ENCODE measurements at regions not wholly inside any gene's neighbourhood (a gene's known extent, or its start where the extent isn't known, plus 50 kb on each side); places are given as distances from the start of the nearest gene placed in this dataset.
A peak's percentile ranks its signal among the peaks of the same experiment; 100 is the strongest.

DNA sequence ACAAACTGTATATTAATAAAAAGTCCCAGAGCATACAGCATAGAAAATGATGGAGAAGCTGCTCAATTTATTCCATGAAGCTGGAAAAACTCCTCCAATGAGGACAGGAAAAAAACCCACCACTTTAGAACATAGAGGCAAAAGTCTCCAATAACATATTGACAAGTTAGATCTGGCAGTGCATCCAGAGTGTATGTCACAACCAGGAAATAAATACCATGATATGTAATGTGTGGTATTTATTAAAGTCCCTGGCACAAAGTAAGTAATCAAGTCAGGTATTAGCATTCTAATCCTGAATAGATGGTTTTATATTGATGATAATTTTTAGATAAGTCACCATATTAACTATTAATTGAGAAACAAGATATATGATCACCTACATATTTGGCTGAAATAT is 427.3 kb upstream of the HS6ST1 start:
- Mint-ChIP-seq H3K27ac (no peak overlapping the region), H3K27me3 (no peaks in the 10 kb centered on the region), H3K9me3 (no peaks in the 10 kb centered on the region), H3K4me1 (no peaks in the 10 kb centered on the region), H3K4me3 (no peak overlapping the region), H3K36me3 (no peaks in the 10 kb centered on the region)
- H3K4me3 ChIP-seq (ENCODE audit: low read depth, low read length): no peak overlapping the region
- no peak overlapping the region for H3K27ac ChIP-seq (ENCODE audit: insufficient read depth, low read length, poor library complexity, severe bottlenecking)
- ATAC-seq (ENCODE audit: low read depth in 2 of 2) (no peak), DNase-seq (no peak)
- H3K36me3 ChIP-seq (ENCODE audit: control insufficient read depth, insufficient read depth, low read length): no peaks in the 10 kb centered on the region
- no peaks in the 10 kb centered on the region for H3K27me3 ChIP-seq (ENCODE audit: control insufficient read depth, insufficient read depth, low read length)
- H3K9me3 ChIP-seq (ENCODE audit: control insufficient read depth in 2 of 2, low read length in 2 of 2): no peaks in the 10 kb centered on the region
- no peaks in the 10 kb centered on the region for H3K4me1 ChIP-seq (ENCODE audit: control insufficient read depth, insufficient read depth, low read length, poor library complexity, severe bottlenecking)

- H3K4me3 Mint-ChIP-seq: no peak overlapping the region
- DNase-seq (no peak), ATAC-seq (ENCODE audit: low read depth in 2 of 2) (no peak)
These were observed 427.7 kb upstream of the HS6ST1 start for GRCh38 chr2:128746356-128746755.

GRCh38 chr2:128748336-128748735 is 429.7 kb upstream of the HS6ST1 start:
- ATAC-seq (ENCODE audit: low read depth in 2 of 2) (no peak), DNase-seq (no peak)
- Histone ChIP-seq H3K27me3 (ENCODE audit: control insufficient read depth, insufficient read depth, low read length) (no peaks in the 10 kb centered on the region), H3K4me1 (ENCODE audit: control insufficient read depth, insufficient read depth, low read length, poor library complexity, severe bottlenecking) (no peaks in the 10 kb centered on the region), H3K4me3 (ENCODE audit: low read depth, low read length) (no peak overlapping the region), H3K36me3 (ENCODE audit: control insufficient read depth, insufficient read depth, low read length) (no peaks in the 10 kb centered on the region), H3K9me3 (ENCODE audit: control insufficient read depth in 2 of 2, low read length in 2 of 2) (no peaks in the 10 kb centered on the region), H3K27ac (ENCODE audit: insufficient read depth, low read length, poor library complexity, severe bottlenecking) (no peak overlapping the region)
- peak overlapping the region in 1 of 3 donors; percentile 62 for H3K27ac Mint-ChIP-seq
- H3K27me3 Mint-ChIP-seq: peaks cover 4% of the 10 kb centered on the region
- H3K36me3 Mint-ChIP-seq: no peaks in the 10 kb centered on the region
- H3K9me3 Mint-ChIP-seq: no peaks in the 10 kb centered on the region
- no peak overlapping the region for H3K4me3 Mint-ChIP-seq
- H3K4me1 Mint-ChIP-seq: no peaks in the 10 kb centered on the region

More at GRCh38 chr2:128746356-128746755, 427.7 kb upstream of the HS6ST1 start:
- H3K9me3 ChIP-seq (ENCODE audit: control insufficient read depth in 2 of 2, low read length in 2 of 2): no peaks in the 10 kb centered on the region
- no peaks in the 10 kb centered on the region for H3K4me1 ChIP-seq (ENCODE audit: control insufficient read depth, insufficient read depth, low read length, poor library complexity, severe bottlenecking)
- H3K36me3 ChIP-seq (ENCODE audit: control insufficient read depth, insufficient read depth, low read length): no peaks in the 10 kb centered on the region
- Mint-ChIP-seq H3K27ac (no peak overlapping the region), H3K36me3 (no peaks in the 10 kb centered on the region), H3K9me3 (no peaks in the 10 kb centered on the region), H3K27me3 (no peaks in the 10 kb centered on the region), H3K4me1 (no peaks in the 10 kb centered on the region)
- H3K27me3 ChIP-seq (ENCODE audit: control insufficient read depth, insufficient read depth, low read length): no peaks in the 10 kb centered on the region
- H3K27ac ChIP-seq (ENCODE audit: insufficient read depth, low read length, poor library complexity, severe bottlenecking): no peak overlapping the region
- H3K4me3 ChIP-seq (ENCODE audit: low read depth, low read length): no peak overlapping the region

GRCh38 chr2:128748835-128749605 is 430.4 kb upstream of the HS6ST1 start:
- H3K4me1 ChIP-seq (ENCODE audit: control insufficient read depth, insufficient read depth, low read length, poor library complexity, severe bottlenecking): no peaks in the 10 kb centered on the region
- peaks cover 7% of the 10 kb centered on the region for H3K27me3 Mint-ChIP-seq
- no peak overlapping the region for H3K27ac Mint-ChIP-seq
- no peak overlapping the region for H3K4me3 Mint-ChIP-seq
- no peaks in the 10 kb centered on the region for H3K27me3 ChIP-seq (ENCODE audit: control insufficient read depth, insufficient read depth, low read length)
- no peaks in the 10 kb centered on the region for H3K4me1 Mint-ChIP-seq
- H3K36me3 Mint-ChIP-seq: no peaks in the 10 kb centered on the region
- DNase-seq: no peak
- no peak overlapping the region for H3K27ac ChIP-seq (ENCODE audit: insufficient read depth, low read length, poor library complexity, severe bottlenecking)
- H3K4me3 ChIP-seq (ENCODE audit: low read depth, low read length): no peak overlapping the region
- no peak for ATAC-seq (ENCODE audit: low read depth in 2 of 2)
- no peaks in the 10 kb centered on the region for H3K9me3 ChIP-seq (ENCODE audit: control insufficient read depth in 2 of 2, low read length in 2 of 2)
- no peaks in the 10 kb centered on the region for H3K36me3 ChIP-seq (ENCODE audit: control insufficient read depth, insufficient read depth, low read length)
- no peaks in the 10 kb centered on the region for H3K9me3 Mint-ChIP-seq

GRCh38 chr2:128750328-128751165 is 431.9 kb upstream of the HS6ST1 start:
- no peaks in the 10 kb centered on the region for H3K27me3 ChIP-seq (ENCODE audit: control insufficient read depth, insufficient read depth, low read length)
- no peaks in the 10 kb centered on the region for H3K4me1 ChIP-seq (ENCODE audit: control insufficient read depth, insufficient read depth, low read length, poor library complexity, severe bottlenecking)
- H3K4me3 ChIP-seq (ENCODE audit: low read depth, low read length): no peak overlapping the region
- no peak overlapping the region for H3K27ac ChIP-seq (ENCODE audit: insufficient read depth, low read length, poor library complexity, severe bottlenecking)
- H3K9me3 ChIP-seq (ENCODE audit: control insufficient read depth in 2 of 2, low read length in 2 of 2): no peaks in the 10 kb centered on the region
- peaks cover 0 to 2% (median 0%) of the 10 kb centered on the region in 4 donors for H3K4me1 Mint-ChIP-seq
- ATAC-seq (ENCODE audit: low read depth in 2 of 2) (peak in 1 of 2 donors; percentile 11), DNase-seq (no peak)
- no peak overlapping the region for H3K4me3 Mint-ChIP-seq
- H3K9me3 Mint-ChIP-seq: no peaks in the 10 kb centered on the region
- no peaks in the 10 kb centered on the region for H3K36me3 Mint-ChIP-seq
- no peak overlapping the region for H3K27ac Mint-ChIP-seq
- H3K36me3 ChIP-seq (ENCODE audit: control insufficient read depth, insufficient read depth, low read length): no peaks in the 10 kb centered on the region
- peaks cover 7% of the 10 kb centered on the region for H3K27me3 Mint-ChIP-seq

- no peaks in the 10 kb centered on the region for H3K27me3 ChIP-seq (ENCODE audit: control insufficient read depth, insufficient read depth, low read length)
- Mint-ChIP-seq H3K9me3 (no peaks in the 10 kb centered on the region), H3K27me3 (peaks cover 7% of the 10 kb centered on the region), H3K36me3 (no peaks in the 10 kb centered on the region), H3K4me1 (peaks cover 0 to 2% (median 0%) of the 10 kb centered on the region in 4 donors), H3K27ac (no peak overlapping the region), H3K4me3 (peak overlapping the region in 1 of 4 donors; percentile 74)
- no peaks in the 10 kb centered on the region for H3K36me3 ChIP-seq (ENCODE audit: control insufficient read depth, insufficient read depth, low read length)
- no peaks in the 10 kb centered on the region for H3K4me1 ChIP-seq (ENCODE audit: control insufficient read depth, insufficient read depth, low read length, poor library complexity, severe bottlenecking)
- no peak overlapping the region for H3K4me3 ChIP-seq (ENCODE audit: low read depth, low read length)
- no peak overlapping the region for H3K27ac ChIP-seq (ENCODE audit: insufficient read depth, low read length, poor library complexity, severe bottlenecking)
- ATAC-seq (ENCODE audit: low read depth in 2 of 2) (no peak), DNase-seq (no peak)
- H3K9me3 ChIP-seq (ENCODE audit: control insufficient read depth in 2 of 2, low read length in 2 of 2): no peaks in the 10 kb centered on the region
These were observed 433.1 kb upstream of the HS6ST1 start for GRCh38 chr2:128751746-128752145.

- no peaks in the 10 kb centered on the region for H3K36me3 ChIP-seq (ENCODE audit: control insufficient read depth, insufficient read depth, low read length)
- H3K27me3 Mint-ChIP-seq: peaks cover 7% of the 10 kb centered on the region
- peaks cover 0 to 2% (median 0%) of the 10 kb centered on the region in 4 donors for H3K4me1 Mint-ChIP-seq
- no peaks in the 10 kb centered on the region for H3K9me3 Mint-ChIP-seq
- no peak overlapping the region for H3K4me3 Mint-ChIP-seq
- no peak for DNase-seq
- no peaks in the 10 kb centered on the region for H3K4me1 ChIP-seq (ENCODE audit: control insufficient read depth, insufficient read depth, low read length, poor library complexity, severe bottlenecking)
- H3K9me3 ChIP-seq (ENCODE audit: control insufficient read depth in 2 of 2, low read length in 2 of 2): no peaks in the 10 kb centered on the region
- H3K4me3 ChIP-seq (ENCODE audit: low read depth, low read length): no peak overlapping the region
- no peak overlapping the region for H3K27ac ChIP-seq (ENCODE audit: insufficient read depth, low read length, poor library complexity, severe bottlenecking)
- H3K36me3 Mint-ChIP-seq: no peaks in the 10 kb centered on the region
- no peak for ATAC-seq (ENCODE audit: low read depth in 2 of 2)
- no peaks in the 10 kb centered on the region for H3K27me3 ChIP-seq (ENCODE audit: control insufficient read depth, insufficient read depth, low read length)
- H3K27ac Mint-ChIP-seq: no peak overlapping the region
These were observed 434.1 kb upstream of the HS6ST1 start for GRCh38 chr2:128752691-128753263.

All from CD4-positive, CD25-positive, alpha-beta regulatory T cell (primary cell).